Transverse colon (tissue), 4 donors: ENCODE measurements at regions not wholly inside any gene's neighbourhood (a gene's known extent, or its start where the extent isn't known, plus 50 kb on each side); places are given as distances from the start of the nearest gene placed in this dataset.
"Not testable (repeated sequence)": the region's sequence is repeated elsewhere in the genome, so short reads cannot be mapped to it uniquely, and the experiment has no call there.

ENCODE experiments used
- DNase-seq: peaks from one replicate; pipeline ENCODE4 v3.0.0-alpha.2; 2019
- H3K27ac ChIP-seq, 4 donors: fragments of 200-600 bp; sonication (generic); 2 replicates each; pipeline ENCODE4 v1.5.1; 2016 to 2018; ENCODE audit warnings: inconsistent platforms in 4 of 4
- H3K27me3 ChIP-seq: fragments of 200-600 bp; sonication (generic); 2 replicates; pipeline ENCODE4 v1.5.1; 2017; ENCODE audit warnings: inconsistent platforms
- H3K36me3 ChIP-seq, 4 donors: fragments of 200-600 bp; sonication (generic); 2 replicates each; pipeline ENCODE4 v1.5.1; 2017 to 2019; ENCODE audit warnings: inconsistent platforms in 4 of 4
- H3K4me1 ChIP-seq, 4 donors: fragments of 200-600 bp; sonication (generic); 2 replicates each; pipeline ENCODE4 v1.5.1; 2017 to 2020; ENCODE audit warnings: inconsistent platforms in 4 of 4
- H3K4me3 ChIP-seq, 4 donors: fragments of 200-600 bp; sonication (generic); 1 replicate in 1 of 4; 2 replicates in 3 of 4; pipeline versions ENCODE4 v1.5.1 to v1.6.1; 2017 to 2019; ENCODE audit warnings: inconsistent platforms in 4 of 4
- H3K9me3 ChIP-seq, 2 donors: fragments of 200-600 bp; sonication (generic); 2 replicates each; pipeline ENCODE4 v1.5.1; 2017 to 2019; ENCODE audit warnings: inconsistent platforms in 2 of 2
- EP300 ChIP-seq: sonication (generic); formaldehyde crosslinking; IDR thresholded peaks from one replicate; pipeline ENCODE4 v1.6.1; 2017; ENCODE audit warnings: antibody characterized with exemption, low read depth
- POLR2A ChIP-seq: fragments of 450-650 bp; IDR thresholded peaks from one replicate; pipeline ENCODE4 v1.6.1; 2016; ENCODE audit warnings: antibody characterized with exemption, mild to moderate bottlenecking, moderate library complexity
- POLR2AphosphoS5 ChIP-seq, 3 donors: sonication (generic); formaldehyde crosslinking; IDR thresholded peaks; one replicate each; pipeline ENCODE4 v1.6.1; 2016; ENCODE audit warnings: antibody characterized with exemption in 3 of 3
- WGBS, 2 donors: methylation state at CpG; one replicate each; pipeline ENCODE4 v1.1.5; 2018; ENCODE audit warnings: low coverage in 1 of 2; 5-methylcytosine and 5-hydroxymethylcytosine counted together
- in situ Hi-C, 4 donors: fragments of 200-750 bp; cut with MboI; loops; one replicate each; pipeline versions ENCODE4 v1.15.0 to v1.15.1; 2017; ENCODE audit warnings: low sequenced_read_pairs in 3 of 4, low pct_ligation_motif_present in 1 of 4, low pct_unique_long_range_greater_than_20kb in 1 of 4
- intact Hi-C: fragments of 100-400 bp; cut with DNase I; formaldehyde crosslinking; loops from one replicate; pipeline ENCODE4 v1.15.1; 2023; ENCODE audit warnings: low total_unique reads
- TF ChIP-seq, protein P1 (sequence below), 5 experiments: fragments of 200-600 bp in 3 of 5; fragments of 450-650 bp in 2 of 5; sonication (generic) in 3 of 5; IDR thresholded peaks; 1 replicate in 2 of 5; 2 replicates in 3 of 5; pipeline ENCODE4 v1.5.1; 2016 to 2017; ENCODE audit warnings: antibody characterized with exemption in 5 of 5, inconsistent platforms in 3 of 5, mild to moderate bottlenecking in 2 of 5, moderate library complexity in 1 of 5

DNA sequence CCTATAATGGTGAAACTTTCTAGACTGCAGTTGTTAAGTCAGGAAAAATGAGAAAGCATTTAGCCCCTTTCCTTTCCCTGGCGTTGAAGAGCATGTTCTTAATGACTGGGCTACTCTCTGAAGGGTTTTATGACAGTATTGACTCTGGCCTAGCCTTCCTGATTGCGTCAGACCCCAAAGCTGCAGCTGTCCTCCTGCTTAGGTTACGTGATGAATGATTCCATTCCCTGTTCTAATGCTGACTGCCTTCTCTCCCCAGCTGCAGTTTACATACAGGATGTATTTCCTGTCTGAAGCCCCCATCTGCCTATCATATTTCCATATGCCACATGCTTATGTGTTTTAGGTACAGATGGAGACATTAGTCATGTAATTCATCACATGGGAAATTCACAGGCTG, 105.8 kb upstream of the EGFL6 start:
- peak overlapping the region in 3 of 4 donors; percentile 14 to 58 (median 35) for H3K27ac ChIP-seq
- no peaks in the 10 kb centered on the region for H3K36me3 ChIP-seq
- intact Hi-C loops: no loop called here
- H3K27me3 ChIP-seq: no peaks in the 10 kb centered on the region
- no peaks in the 10 kb centered on the region for H3K4me1 ChIP-seq
- DNase-seq: peak; percentile 49
- TF ChIP-seq, protein P1, sequence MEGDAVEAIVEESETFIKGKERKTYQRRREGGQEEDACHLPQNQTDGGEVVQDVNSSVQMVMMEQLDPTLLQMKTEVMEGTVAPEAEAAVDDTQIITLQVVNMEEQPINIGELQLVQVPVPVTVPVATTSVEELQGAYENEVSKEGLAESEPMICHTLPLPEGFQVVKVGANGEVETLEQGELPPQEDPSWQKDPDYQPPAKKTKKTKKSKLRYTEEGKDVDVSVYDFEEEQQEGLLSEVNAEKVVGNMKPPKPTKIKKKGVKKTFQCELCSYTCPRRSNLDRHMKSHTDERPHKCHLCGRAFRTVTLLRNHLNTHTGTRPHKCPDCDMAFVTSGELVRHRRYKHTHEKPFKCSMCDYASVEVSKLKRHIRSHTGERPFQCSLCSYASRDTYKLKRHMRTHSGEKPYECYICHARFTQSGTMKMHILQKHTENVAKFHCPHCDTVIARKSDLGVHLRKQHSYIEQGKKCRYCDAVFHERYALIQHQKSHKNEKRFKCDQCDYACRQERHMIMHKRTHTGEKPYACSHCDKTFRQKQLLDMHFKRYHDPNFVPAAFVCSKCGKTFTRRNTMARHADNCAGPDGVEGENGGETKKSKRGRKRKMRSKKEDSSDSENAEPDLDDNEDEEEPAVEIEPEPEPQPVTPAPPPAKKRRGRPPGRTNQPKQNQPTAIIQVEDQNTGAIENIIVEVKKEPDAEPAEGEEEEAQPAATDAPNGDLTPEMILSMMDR (IDR thresholded peaks at IDR 0.05): no peak
- TF ChIP-seq POLR2AphosphoS5 (IDR thresholded peaks at IDR 0.05) (peak in 2 of 3 donors; percentile 8 to 22), POLR2A (no peak), EP300 (no peak)
- in situ Hi-C loops: no loop called here
- H3K9me3 ChIP-seq: no peaks in the 10 kb centered on the region
- 37% methylated on average over 3 of the region's 3 CpGs; no CpG with 5 or more reads in 1 of the 2 donors for whole genome bisulfite sequencing, 2 donors
- no peak overlapping the region for H3K4me3 ChIP-seq

DNA sequence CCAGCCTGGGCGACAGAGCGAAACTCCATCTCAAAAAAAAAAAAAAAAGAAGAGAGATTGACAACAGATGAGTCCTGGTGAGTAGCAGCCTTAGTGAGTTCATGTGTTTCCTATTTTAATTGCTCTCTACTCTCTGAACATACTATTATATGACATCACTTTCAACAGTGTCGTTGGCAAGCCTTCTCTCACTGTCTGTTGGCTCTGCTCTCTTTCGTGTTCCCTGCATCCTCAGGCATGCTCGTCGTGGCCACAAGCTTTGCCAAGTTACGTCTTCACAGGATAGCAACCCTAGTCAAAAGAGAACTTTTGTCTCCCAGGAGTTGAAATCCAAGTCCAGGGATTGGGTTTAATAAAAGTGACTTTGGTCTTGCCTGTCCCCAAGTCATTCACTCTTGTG, 117.1 kb upstream of the EGFL6 start:
- in situ Hi-C loops: no loop called here
- no peak for TF ChIP-seq EP300
- TF ChIP-seq, protein P1 (IDR thresholded peaks at IDR 0.05): no peak
- no peak for TF ChIP-seq POLR2A
- no peak for TF ChIP-seq POLR2AphosphoS5 (IDR thresholded peaks at IDR 0.05)
- H3K4me3 ChIP-seq: no peak overlapping the region
- no peaks in the 10 kb centered on the region for H3K36me3 ChIP-seq
- H3K9me3 ChIP-seq: no peaks in the 10 kb centered on the region
- DNase-seq: no peak
- 46 to 79% methylated on average over 7 of the region's 7 CpGs for WGBS, 2 donors
- intact Hi-C loops: no loop called here
- H3K27me3 ChIP-seq: no peaks in the 10 kb centered on the region
- H3K27ac ChIP-seq: no peak overlapping the region
- no peaks in the 10 kb centered on the region for H3K4me1 ChIP-seq

DNA sequence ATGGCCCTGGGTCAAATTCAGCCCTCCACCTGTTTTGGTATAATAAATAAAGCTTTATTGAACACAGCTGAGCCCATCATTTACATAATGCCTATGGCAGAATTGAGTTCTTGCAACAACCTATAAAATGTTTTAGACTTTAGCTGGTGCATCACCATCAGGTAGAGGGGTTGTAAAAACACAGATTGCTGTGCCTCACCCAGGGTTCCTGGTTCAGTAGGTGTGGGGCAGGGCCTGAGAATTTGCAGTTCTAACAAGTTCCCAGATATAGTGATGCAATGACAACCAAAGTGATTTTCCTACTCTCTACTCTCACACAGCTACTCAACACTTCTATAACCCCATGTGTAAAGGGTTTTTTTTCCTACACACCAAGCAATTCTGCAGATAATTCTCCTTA, 120.0 kb upstream of the EGFL6 start:
- TF ChIP-seq, protein P1 (IDR thresholded peaks at IDR 0.05): no peak
- TF ChIP-seq POLR2AphosphoS5 (IDR thresholded peaks at IDR 0.05) (no peak), EP300 (no peak), POLR2A (no peak)
- intact Hi-C loops: no loop called here
- H3K27ac ChIP-seq: no peak overlapping the region
- H3K36me3 ChIP-seq: no peaks in the 10 kb centered on the region
- H3K4me3 ChIP-seq: no peak overlapping the region
- in situ Hi-C loops: no loop called here
- no peaks in the 10 kb centered on the region for H3K9me3 ChIP-seq
- no peaks in the 10 kb centered on the region for H3K27me3 ChIP-seq
- peak; percentile 33 for DNase-seq
- H3K4me1 ChIP-seq: no peaks in the 10 kb centered on the region

DNA sequence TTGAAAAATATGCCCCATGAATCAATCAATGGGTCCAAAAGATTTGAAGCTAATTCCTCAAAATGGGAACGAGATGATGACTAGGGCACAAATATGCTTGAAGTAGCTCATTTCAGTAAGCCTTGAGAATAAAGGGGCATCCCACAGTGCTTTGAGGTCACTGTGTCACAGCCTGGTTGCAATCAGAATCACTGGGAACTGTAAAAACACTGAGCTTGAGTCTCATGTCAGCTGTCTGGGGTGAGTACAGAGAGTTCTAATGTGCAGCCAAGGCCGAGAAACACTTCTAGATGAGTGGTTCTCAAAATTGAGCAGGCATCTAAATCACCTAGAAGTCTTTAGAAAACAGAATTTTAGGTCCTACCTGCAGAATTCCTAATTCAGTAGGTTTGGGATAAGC, 120.5 kb upstream of the EGFL6 start:
- in situ Hi-C loops (no loop called here), intact Hi-C loops (no loop called here)
- Histone ChIP-seq H3K27ac (no peak overlapping the region), H3K4me3 (no peak overlapping the region), H3K27me3 (no peaks in the 10 kb centered on the region), H3K4me1 (no peaks in the 10 kb centered on the region), H3K36me3 (no peaks in the 10 kb centered on the region), H3K9me3 (no peaks in the 10 kb centered on the region)
- no peak for TF ChIP-seq POLR2AphosphoS5 (IDR thresholded peaks at IDR 0.05)
- TF ChIP-seq POLR2A: no peak
- TF ChIP-seq, protein P1 (IDR thresholded peaks at IDR 0.05): no peak
- no peak for TF ChIP-seq EP300
- 84% methylated on average over 2 of the region's 2 CpGs; no CpG with 5 or more reads in 1 of the 2 donors for WGBS, 2 donors
- no peak for DNase-seq

DNA sequence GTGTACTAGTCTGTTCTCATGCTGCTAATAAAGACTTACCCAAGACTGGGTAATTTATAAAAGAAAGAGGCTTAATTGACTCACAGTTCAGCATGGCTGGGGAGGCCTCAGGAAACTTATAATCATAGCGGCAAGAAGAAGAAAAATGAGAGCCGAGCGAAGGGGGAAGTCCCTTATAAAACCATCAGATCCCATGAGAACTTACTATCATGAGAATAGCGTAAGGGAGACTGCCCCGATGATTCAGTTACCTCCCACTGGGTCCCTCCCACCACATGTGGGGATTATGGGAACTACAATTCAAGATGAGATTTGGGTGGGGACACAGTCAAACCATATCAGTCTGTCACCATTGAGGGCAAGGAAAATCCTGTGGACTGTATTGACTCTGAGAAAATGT, 121.8 kb upstream of the ATXN3L start:
- H3K27ac ChIP-seq, DNase-seq, in situ Hi-C loops, H3K27me3 ChIP-seq, H3K4me1 ChIP-seq, intact Hi-C loops, H3K4me3 ChIP-seq, H3K36me3 ChIP-seq, H3K9me3 ChIP-seq: not testable (repeated sequence)
- WGBS, 2 donors: 82 to 100% methylated on average over 2 to 5 of the region's 5 CpGs
